GM19324 (cell line): ENCODE measurements at regions not wholly inside any gene's neighbourhood (a gene's known extent, or its start where the extent isn't known, plus 50 kb on each side); places are given as distances from the start of the nearest gene placed in this dataset.

ENCODE experiments used
- ATAC-seq: cut with Tn5 transposase; IDR thresholded peaks from one replicate; pipeline ENCODE4 v1.9.1; 2021; ENCODE audit warnings: mild to moderate bottlenecking, moderate library complexity; ENCODE audit not compliant: unreplicated experiment, low FRiP score

- no peak for ATAC-seq
Observed at GRCh38 chr7:40987571-40987970, 715.3 kb downstream of the INHBA start.

DNA sequence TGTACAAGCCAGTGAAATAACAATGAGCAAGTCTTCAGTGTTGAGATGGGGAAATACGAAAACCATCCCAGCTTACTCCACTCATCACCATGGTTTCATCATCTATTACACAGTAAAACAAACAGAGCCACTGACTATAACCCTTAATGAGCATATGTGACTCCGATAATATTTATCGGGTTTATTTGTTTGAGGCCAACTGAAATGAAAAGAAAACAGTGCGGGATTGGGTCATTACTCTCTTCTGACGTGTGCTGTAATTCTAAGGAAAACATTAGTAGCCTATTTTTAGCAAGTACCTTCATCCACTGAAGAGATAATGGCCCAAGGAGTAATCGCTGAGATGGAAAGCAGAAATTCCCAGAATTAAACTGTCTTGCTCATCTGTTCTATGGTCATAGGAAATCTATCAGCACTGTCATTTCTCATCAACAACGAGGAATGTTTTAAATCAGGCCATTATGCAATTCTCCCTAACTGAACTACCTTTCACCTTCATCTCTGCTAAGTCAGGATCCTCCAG, 716.5 kb downstream of the INHBA start:
- ATAC-seq, result no peak

- no peak for ATAC-seq
Observed at GRCh38 chr7:40983111-40983510, 719.8 kb downstream of the INHBA start.

DNA sequence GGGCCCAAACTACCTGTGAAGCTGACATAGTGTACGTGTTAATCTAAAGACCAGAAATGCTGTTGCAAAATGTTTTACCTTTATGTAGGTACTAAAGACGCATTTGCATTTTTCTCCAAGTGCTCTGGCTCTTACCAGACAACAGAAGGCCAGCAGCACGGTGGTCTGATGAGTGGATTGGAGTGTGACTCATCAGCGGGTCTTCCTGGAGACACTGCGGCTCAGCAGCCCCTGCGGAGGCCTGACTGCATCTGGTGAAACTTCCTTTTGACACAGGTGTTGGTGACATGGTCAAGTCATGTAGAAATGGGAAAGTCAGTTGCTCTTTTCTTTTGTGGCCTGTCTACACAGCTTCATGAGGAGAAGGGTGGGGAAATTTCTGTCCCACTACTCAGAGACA, 723.6 kb downstream of the INHBA start:
- ATAC-seq, result no peak

GRCh38 chr7:40978047-40978446, 724.8 kb downstream of the INHBA start:
- no peak for ATAC-seq

- no peak for ATAC-seq
Observed at GRCh38 chr7:40977533-40977932, 725.4 kb downstream of the INHBA start.

GRCh38 chr7:40972426-40972825, 730.5 kb downstream of the INHBA start:
- ATAC-seq, result no peak

DNA sequence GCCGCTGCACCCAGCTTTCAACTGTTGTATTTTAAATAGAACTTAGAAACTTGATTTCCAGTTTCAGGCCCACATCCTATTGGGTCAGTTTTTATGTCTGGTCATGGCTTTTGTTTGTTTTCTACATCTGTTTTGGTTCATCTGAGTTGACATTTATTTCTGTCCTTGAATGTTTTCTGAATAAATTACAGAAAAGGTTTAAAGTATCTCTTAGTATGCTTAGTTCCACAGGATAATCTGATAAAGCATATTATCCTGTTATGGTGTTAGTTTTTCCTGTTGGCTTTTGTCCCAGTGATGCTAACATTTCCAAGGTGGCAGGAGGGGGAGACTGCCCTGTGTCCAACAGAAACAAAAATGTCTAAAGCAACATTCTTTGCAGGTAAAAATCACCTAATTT, 733.2 kb downstream of the INHBA start:
- ATAC-seq, result no peak

DNA sequence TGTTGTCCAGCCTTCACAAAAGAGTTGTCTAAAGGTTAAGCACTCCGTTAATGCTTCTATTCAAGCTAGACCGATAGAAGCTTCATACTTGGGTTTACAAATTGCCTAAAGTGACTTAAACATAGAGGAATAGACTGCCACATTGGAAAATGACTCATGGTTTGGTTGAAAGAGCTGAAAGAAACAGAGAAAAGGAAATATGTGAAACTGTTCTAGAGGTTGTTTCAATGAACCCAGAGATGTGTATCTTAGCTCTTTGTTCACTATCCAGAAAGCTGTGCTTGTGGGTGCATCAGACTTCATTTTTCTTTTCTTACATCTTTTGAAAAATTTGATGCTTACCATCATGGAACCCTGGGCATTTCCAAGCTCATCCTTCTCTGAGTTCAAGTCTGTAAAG, 736.2 kb downstream of the INHBA start:
- no peak for ATAC-seq

- ATAC-seq, result no peak
Observed at GRCh38 chr7:40965774-40966173, 737.1 kb downstream of the INHBA start.

- no peak for ATAC-seq
Observed at GRCh38 chr7:40965016-40965415, 737.9 kb downstream of the INHBA start.

DNA sequence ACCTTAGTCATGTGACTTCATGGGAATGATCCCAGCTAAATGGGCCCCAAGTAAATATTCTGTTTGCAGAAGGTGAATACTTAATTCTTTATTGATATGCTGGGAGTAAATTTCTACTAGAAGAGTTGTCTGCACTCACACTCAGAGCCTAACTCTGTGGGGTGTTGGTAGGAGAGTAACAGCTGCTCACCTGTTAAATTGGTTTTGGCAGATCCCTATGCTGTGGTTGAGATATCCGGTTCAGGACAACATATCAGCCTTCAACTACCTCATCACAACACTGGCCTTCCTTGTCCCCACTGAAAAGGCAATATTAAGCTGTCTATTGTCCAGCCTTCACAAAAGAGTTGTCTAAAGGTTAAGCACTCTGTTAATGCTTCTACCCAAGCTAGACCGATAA, 738.3 kb downstream of the INHBA start:
- ATAC-seq, result no peak

DNA sequence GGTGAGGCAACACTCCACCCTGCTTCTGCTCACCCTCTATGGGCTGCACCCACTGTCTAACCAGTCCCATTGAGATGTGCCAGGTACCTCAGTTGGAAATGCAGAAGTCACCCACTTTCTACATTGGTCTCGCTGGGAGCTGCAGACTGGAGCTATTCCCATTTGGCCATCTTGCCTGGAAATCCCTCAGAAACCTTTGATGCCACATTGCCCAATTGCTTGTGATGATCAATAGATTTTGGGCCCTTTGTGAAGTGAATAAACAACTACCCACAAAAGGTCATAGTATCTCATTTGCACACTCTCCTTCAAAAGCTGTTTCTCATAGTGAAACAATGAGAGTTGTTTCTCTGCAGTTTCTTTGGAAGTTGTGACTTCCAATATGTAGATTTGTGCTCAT, 742.9 kb downstream of the INHBA start:
- no peak for ATAC-seq

DNA sequence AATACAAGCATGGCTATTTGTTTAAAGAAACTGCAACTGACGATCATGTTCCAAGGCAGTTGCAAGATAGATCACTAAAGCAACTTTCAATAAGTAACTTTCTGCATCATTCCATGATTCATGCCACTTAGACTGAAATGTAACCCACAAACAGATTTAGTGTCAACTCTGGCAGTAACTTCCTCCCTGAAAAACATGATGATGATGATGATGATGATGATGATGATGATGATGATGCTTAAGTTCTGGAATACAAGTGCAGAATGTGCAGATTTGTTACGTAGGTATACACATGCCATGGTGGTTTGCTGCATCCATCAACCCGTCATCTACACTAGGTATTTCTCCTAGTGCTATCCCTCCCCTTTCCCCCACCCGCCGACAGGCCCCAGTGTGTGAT, 754.7 kb downstream of the INHBA start:
- no peak for ATAC-seq

GRCh38 chr7:40947566-40947965, 755.3 kb downstream of the INHBA start:
- no peak for ATAC-seq

DNA sequence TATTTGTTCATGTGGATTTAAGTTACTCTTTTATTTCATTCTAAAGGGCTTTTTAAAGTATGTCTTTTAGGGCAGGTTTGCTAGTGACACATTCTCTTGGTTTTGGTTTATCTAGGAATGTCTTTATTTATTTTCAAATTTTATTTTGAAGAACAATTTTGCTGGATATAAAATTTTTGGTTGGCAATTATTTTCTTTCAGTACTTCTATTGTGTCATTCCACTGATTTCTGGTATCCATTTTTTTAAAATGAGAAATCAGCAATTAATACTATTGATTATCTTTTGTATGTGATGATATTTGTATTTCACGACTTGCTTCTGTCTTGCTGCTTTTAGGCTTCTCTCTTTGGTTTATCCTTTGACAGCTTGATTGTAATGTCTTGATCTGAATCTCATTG, 756.3 kb downstream of the INHBA start:
- no peak for ATAC-seq

GRCh38 chr7:40945788-40946187, 757.1 kb downstream of the INHBA start:
- ATAC-seq, result no peak

- no peak for ATAC-seq
Observed at GRCh38 chr7:40944981-40945585, 757.8 kb downstream of the INHBA start.

DNA sequence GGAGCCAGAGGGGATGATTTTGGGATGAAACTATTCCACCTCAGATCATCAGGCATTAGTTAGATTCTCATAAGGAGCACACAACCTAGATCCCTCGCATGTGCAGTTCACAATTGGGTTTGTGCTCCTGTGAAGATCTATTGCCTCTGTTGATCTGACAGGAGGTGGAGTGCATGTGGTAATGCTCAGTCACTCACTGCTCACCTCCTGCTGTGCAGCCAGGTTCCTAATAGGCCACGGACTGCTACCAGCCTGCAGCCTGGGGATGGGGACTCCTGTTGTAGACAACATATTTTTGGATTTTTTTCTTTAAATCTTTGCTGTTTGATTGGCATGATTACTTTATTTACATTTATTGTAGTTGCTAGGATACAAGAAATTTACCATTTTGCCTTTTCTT, 765.0 kb downstream of the INHBA start:
- no peak for ATAC-seq

DNA sequence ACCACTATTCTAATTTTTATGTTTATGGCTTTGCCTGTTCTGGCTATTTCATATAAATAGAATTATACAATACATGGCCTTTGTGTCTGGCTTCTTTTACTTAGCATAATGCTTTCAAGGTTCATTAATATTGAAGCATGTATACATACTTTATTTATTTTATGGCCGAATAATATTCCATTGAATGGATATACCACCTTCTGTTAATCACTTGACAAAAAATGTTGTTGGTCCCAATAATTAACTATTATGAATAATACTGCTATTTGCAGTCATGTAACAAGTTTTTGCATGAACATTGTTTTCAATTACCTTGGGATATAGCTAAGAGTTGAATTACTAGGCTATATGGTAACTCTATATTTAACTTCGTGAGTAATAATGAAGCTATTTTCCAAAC, 767.5 kb downstream of the INHBA start:
- ATAC-seq, result no peak

GRCh38 chr7:40923626-40924025, 779.3 kb downstream of the INHBA start:
- no peak for ATAC-seq

GRCh38 chr7:40922316-40922670, 780.6 kb downstream of the INHBA start:
- no peak for ATAC-seq
